ENCODE measurements at regions not wholly inside any gene's neighbourhood (a gene's known extent, or its start where the extent isn't known, plus 50 kb on each side); places are given as distances from the start of the nearest gene placed in this dataset.

GRCh38 chr5:155878991-155879575 is 447.9 kb upstream of the SGCD start:
- Mint-ChIP-seq H3K27me3 (peaks cover 3% of the 10 kb centered on the region), H3K4me1 (no peaks in the 10 kb centered on the region)
- no peak for DNase-seq

DNA sequence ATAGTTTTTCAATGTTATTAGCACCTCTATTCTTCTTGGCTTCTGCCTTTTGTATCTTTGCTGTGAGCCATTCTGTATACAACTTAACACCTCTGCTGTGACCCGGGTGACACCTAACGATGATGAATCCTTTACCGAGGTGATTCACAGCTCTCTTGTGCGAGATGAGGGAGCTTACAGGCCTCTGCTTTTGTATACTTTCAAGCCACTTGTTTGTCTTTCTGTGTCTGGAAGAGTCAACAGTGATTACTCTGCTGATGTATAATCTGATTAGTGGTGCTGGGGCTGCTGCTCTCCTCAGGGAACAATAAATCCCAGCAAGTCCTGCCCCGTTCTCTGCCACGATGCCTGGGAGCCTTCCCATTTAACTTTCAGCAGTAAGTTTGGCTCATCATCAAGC is 442.9 kb upstream of the SGCD start:
- Mint-ChIP-seq H3K27me3 (peaks cover 16% of the 10 kb centered on the region), H3K4me3 (no peak overlapping the region), H3K9me3 (no peaks in the 10 kb centered on the region), H3K4me1 (no peaks in the 10 kb centered on the region), H3K27ac (no peak overlapping the region)
- ATAC-seq (no peak), DNase-seq (no peak)

More at GRCh38 chr5:155878991-155879575, 447.9 kb upstream of the SGCD start:
- Mint-ChIP-seq H3K9me3 (no peaks in the 10 kb centered on the region), H3K4me3 (no peak overlapping the region), H3K27ac (no peak overlapping the region)
- no peak for ATAC-seq

- no peak overlapping the region for H3K4me3 Mint-ChIP-seq
- ATAC-seq (no peak), DNase-seq (no peak)
- no peak overlapping the region for H3K27ac Mint-ChIP-seq
- H3K27me3 Mint-ChIP-seq: peaks cover 16% of the 10 kb centered on the region
- H3K4me1 Mint-ChIP-seq: no peaks in the 10 kb centered on the region
- no peaks in the 10 kb centered on the region for H3K9me3 Mint-ChIP-seq
These were observed 441.8 kb upstream of the SGCD start for GRCh38 chr5:155885199-155885598.

- no peaks in the 10 kb centered on the region for H3K4me1 Mint-ChIP-seq
- no peaks in the 10 kb centered on the region for H3K9me3 Mint-ChIP-seq
- H3K4me3 Mint-ChIP-seq: no peak overlapping the region
- ATAC-seq (no peak), DNase-seq (no peak)
- H3K27me3 Mint-ChIP-seq: peaks cover 16% of the 10 kb centered on the region
- no peak overlapping the region for H3K27ac Mint-ChIP-seq
These were observed 440.5 kb upstream of the SGCD start for GRCh38 chr5:155886311-155887031.

- Mint-ChIP-seq H3K27me3 (no peaks in the 10 kb centered on the region), H3K4me1 (no peaks in the 10 kb centered on the region), H3K27ac (no peak overlapping the region), H3K4me3 (no peak overlapping the region), H3K9me3 (no peaks in the 10 kb centered on the region)
- DNase-seq: no peak
- ATAC-seq: no peak
These were observed 431.5 kb upstream of the SGCD start for GRCh38 chr5:155895484-155895883.

DNA sequence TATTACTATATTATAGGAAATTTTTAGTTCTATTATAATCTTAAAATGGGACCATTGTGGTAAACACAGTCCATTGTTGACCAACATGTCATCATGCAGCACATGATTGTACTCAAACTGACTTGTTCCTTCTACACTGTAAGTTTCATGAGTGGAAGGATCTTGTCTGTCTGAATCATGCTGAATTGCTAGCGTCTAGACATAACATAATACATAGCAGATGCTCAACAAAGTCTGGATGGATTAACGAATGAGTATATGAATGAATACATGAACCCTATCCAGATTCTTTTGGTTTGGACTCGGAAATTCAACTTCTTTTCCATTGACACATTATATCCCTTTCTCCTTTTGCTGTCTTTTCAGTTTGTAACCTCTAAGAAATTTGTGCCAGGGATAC is 429.2 kb upstream of the SGCD start:
- Mint-ChIP-seq H3K9me3 (no peaks in the 10 kb centered on the region), H3K4me1 (no peaks in the 10 kb centered on the region), H3K4me3 (no peak overlapping the region), H3K27me3 (no peaks in the 10 kb centered on the region), H3K27ac (no peak overlapping the region)
- DNase-seq (no peak), ATAC-seq (no peak)

GRCh38 chr5:155898284-155898683 is 428.7 kb upstream of the SGCD start:
- H3K27ac Mint-ChIP-seq: no peak overlapping the region
- ATAC-seq (no peak), DNase-seq (no peak)
- no peaks in the 10 kb centered on the region for H3K9me3 Mint-ChIP-seq
- no peaks in the 10 kb centered on the region for H3K27me3 Mint-ChIP-seq
- no peaks in the 10 kb centered on the region for H3K4me1 Mint-ChIP-seq
- H3K4me3 Mint-ChIP-seq: no peak overlapping the region

- H3K4me3 Mint-ChIP-seq: no peak overlapping the region
- ATAC-seq (no peak), DNase-seq (no peak)
- no peaks in the 10 kb centered on the region for H3K4me1 Mint-ChIP-seq
- H3K9me3 Mint-ChIP-seq: no peaks in the 10 kb centered on the region
- no peak overlapping the region for H3K27ac Mint-ChIP-seq
- no peaks in the 10 kb centered on the region for H3K27me3 Mint-ChIP-seq
These were observed 423.2 kb upstream of the SGCD start for GRCh38 chr5:155903791-155904190.

GRCh38 chr5:155905364-155905763 is 421.6 kb upstream of the SGCD start:
- Mint-ChIP-seq H3K4me3 (no peak overlapping the region), H3K27me3 (no peaks in the 10 kb centered on the region), H3K27ac (no peak overlapping the region), H3K4me1 (no peaks in the 10 kb centered on the region), H3K9me3 (no peaks in the 10 kb centered on the region)
- ATAC-seq: no peak
- DNase-seq: no peak

GRCh38 chr5:155906046-155906445 is 420.9 kb upstream of the SGCD start:
- no peak for ATAC-seq
- H3K27me3 Mint-ChIP-seq: no peaks in the 10 kb centered on the region
- no peak for DNase-seq
- no peaks in the 10 kb centered on the region for H3K4me1 Mint-ChIP-seq
- H3K4me3 Mint-ChIP-seq: no peak overlapping the region
- H3K9me3 Mint-ChIP-seq: no peaks in the 10 kb centered on the region
- H3K27ac Mint-ChIP-seq: no peak overlapping the region

- no peak overlapping the region for H3K27ac Mint-ChIP-seq
- H3K9me3 Mint-ChIP-seq: no peaks in the 10 kb centered on the region
- no peaks in the 10 kb centered on the region for H3K4me1 Mint-ChIP-seq
- no peaks in the 10 kb centered on the region for H3K27me3 Mint-ChIP-seq
- DNase-seq (no peak), ATAC-seq (no peak)
- no peak overlapping the region for H3K4me3 Mint-ChIP-seq
These were observed 418.4 kb upstream of the SGCD start for GRCh38 chr5:155908543-155908942.

DNA sequence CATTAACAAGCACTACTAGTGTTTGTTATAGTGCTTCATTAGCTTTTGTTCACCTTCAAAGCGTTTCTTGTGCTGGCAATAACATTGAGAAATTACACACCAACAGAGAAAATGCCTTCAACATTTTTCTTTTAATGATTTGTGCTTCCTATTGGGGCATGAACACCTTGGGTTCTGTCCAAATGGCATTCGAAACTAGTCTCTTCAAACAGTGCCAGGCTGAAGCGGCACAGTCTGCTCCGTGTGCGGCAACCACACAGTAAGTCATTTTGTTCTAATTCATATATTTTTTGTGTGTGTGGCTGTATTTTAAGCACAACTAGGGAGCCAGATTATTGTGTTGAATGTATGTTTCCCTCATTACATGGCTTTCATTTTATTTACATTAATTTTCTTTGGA is 414.7 kb upstream of the SGCD start:
- Mint-ChIP-seq H3K27me3 (no peaks in the 10 kb centered on the region), H3K4me1 (no peaks in the 10 kb centered on the region)
- no peak for ATAC-seq

DNA sequence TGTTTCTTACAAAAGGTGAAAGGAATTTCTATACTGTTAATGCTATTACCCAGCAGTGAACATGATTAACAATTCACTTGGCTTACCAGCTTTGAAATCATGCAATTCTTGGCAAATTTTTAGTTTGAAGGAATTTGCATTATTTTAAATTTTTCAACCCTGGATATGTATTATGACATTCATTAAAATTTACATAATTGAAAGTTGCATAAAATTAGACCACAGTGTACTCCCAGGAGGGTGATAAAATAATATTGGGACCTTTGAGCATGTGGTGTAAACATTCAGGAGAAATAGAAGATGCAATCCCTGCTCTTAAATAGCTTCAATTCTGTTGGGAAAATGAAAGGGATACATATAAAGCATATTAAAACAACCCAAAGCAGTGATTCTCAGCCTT is 412.2 kb upstream of the SGCD start:
- ATAC-seq: no peak

More for the DNA sequence above, 414.7 kb upstream of the SGCD start:
- Mint-ChIP-seq H3K27ac (no peak overlapping the region), H3K9me3 (no peaks in the 10 kb centered on the region), H3K4me3 (no peak overlapping the region)
- DNase-seq: no peak

DNA sequence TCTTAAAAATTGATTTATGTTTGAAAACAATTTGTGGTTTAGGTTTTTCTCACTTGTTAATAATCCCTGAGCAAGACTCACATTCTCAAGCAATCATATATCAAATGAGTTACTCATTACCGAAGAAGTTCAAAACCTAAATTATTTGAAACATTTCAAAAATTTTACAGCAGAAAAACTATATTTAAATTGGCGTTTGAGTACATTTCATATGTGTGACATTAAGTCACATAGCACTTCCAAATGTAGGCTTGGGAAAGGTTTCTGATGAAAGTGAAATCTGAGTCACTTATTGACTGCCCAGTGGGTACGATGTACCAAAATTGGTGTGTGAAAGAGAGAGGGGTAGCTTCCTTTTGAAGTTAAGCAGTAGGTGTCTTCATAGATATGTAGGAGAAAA is 411.4 kb upstream of the SGCD start:
- Mint-ChIP-seq H3K27ac (no peak overlapping the region), H3K4me3 (no peak overlapping the region), H3K9me3 (no peaks in the 10 kb centered on the region), H3K4me1 (no peaks in the 10 kb centered on the region), H3K27me3 (no peaks in the 10 kb centered on the region)
- ATAC-seq: no peak
- DNase-seq: no peak

More for the DNA sequence above, 412.2 kb upstream of the SGCD start:
- DNase-seq: no peak
- Mint-ChIP-seq H3K9me3 (no peaks in the 10 kb centered on the region), H3K27ac (no peak overlapping the region), H3K27me3 (no peaks in the 10 kb centered on the region), H3K4me1 (no peaks in the 10 kb centered on the region), H3K4me3 (no peak overlapping the region)

DNA sequence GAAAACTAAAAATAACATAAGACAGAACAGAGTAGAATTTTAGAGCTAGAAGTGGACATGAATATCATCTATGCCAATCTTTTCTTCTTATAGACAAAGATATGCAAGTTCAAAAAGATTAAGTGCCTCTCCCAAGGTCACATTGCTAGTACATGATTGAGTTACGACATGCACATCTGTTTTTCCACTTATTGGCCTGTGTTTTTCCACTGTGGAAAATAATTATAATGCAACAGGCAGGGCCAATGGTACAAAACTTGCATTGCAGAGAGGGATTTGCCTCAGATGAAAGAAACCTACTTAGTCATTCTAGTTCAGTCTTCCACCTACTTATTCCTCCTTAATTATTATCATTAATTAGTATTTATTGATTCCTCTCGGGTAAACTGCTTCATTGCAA is 407.8 kb upstream of the SGCD start:
- Mint-ChIP-seq H3K27ac (no peak overlapping the region), H3K9me3 (no peaks in the 10 kb centered on the region), H3K4me1 (no peaks in the 10 kb centered on the region), H3K27me3 (no peaks in the 10 kb centered on the region), H3K4me3 (no peak overlapping the region)
- ATAC-seq: no peak
- no peak for DNase-seq

DNA sequence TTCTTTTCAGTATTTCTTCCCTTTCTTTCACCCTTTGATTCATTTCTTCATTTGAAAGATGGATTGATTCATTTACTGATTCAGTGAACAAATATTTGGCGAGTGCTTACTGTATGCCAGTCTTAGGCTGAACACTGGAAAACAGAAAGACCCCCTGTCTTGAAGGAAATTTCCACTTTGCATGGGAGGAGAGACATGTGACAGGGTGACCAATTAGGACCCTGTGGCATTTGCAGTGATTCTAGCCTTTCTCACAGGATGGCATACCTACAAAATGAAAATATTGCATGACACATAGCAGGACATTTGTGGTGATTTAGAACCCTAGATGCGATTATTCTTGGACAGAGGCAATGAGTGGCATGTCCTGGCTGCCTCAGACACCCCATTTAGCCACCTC is 407.2 kb upstream of the SGCD start:
- ATAC-seq: no peak
- Mint-ChIP-seq H3K4me3 (no peak overlapping the region), H3K27ac (no peak overlapping the region), H3K9me3 (no peaks in the 10 kb centered on the region), H3K27me3 (no peaks in the 10 kb centered on the region), H3K4me1 (no peaks in the 10 kb centered on the region)
- DNase-seq: no peak

GRCh38 chr5:155921621-155922020 is 405.3 kb upstream of the SGCD start:
- H3K9me3 Mint-ChIP-seq: no peaks in the 10 kb centered on the region
- H3K27me3 Mint-ChIP-seq: no peaks in the 10 kb centered on the region
- H3K4me1 Mint-ChIP-seq: no peaks in the 10 kb centered on the region
- DNase-seq (no peak), ATAC-seq (no peak)
- no peak overlapping the region for H3K4me3 Mint-ChIP-seq
- H3K27ac Mint-ChIP-seq: no peak overlapping the region

Measured in stimulated activated naive CD8-positive, alpha-beta T cell treated with anti-CD3 and anti-CD28 coated beads, Interleukin-15, amount 100 ng/mL, for 72 hours (primary cell).